ENCODE measurements at regions not wholly inside any gene's neighbourhood (a gene's known extent, or its start where the extent isn't known, plus 50 kb on each side); places are given as distances from the start of the nearest gene placed in this dataset.

DNA sequence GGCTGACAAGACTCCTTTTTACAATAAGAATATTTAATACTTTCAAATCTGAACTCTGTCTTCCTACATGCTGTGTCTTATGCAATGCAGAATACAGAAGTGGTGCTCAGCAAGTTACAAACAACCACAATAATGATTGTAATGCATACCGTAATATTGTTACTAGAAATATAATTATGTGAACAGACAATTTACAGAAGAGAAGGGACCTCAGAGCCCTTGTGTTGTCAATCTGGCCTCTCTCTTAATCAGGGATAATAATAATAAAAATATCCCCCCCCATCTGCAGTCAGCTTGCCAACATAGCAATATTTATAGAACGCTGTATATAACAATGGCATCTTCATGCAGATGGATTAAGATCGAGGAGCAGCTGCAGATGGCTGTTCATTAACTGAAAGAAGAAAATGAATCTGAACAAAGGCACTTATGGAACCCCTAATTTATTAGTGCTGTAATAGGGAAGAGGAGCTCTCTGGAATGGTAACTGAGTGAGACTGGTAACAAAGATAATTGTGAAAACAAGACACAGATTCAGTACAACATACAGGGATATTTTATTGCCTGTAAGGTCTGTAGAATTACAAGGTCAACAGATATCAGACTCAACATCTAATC lies 106.3 kb downstream of the TMEM26 start:
- TF ChIP-seq CTCF (conservative IDR thresholded peaks at IDR 0.05; ENCODE audit: low read depth, low read length) (no peak), EZH2 (IDR thresholded peaks at IDR 0.05; ENCODE audit: borderline replicate concordance, low read depth, low read length, poor library complexity, severe bottlenecking) (no peak)
